ENCODE measurements at regions not wholly inside any gene's neighbourhood (a gene's known extent, or its start where the extent isn't known, plus 50 kb on each side); places are given as distances from the start of the nearest gene placed in this dataset.

- FAIRE-seq (no peak), DNase-seq (no peak), ATAC-seq (no peak)
- 81 to 84% methylated on average over 8 of the region's 8 CpGs for WGBS, 2 donors
- H3K4me3 ChIP-seq, result no peak overlapping the region
- no peak for TF ChIP-seq CTCF (IDR thresholded peaks at IDR 0.05)
- H3K27ac ChIP-seq, result no peak overlapping the region
- intact Hi-C loops (cut with DNase I), result no loop called here
- H3K36me3 ChIP-seq, result no peaks in the 10 kb centered on the region
- H3K27me3 ChIP-seq, result no peaks in the 10 kb centered on the region
- no peaks in the 10 kb centered on the region for H3K4me1 ChIP-seq
- no peaks in the 10 kb centered on the region for H3K9me3 ChIP-seq
These were observed 67.6 kb upstream of the SLC22A15 start for GRCh38 chr1:115908565-115909274.

GRCh38 chr1:115910231-115910630, 66.1 kb upstream of the SLC22A15 start:
- no peak for FAIRE-seq
- no peak overlapping the region for H3K4me3 ChIP-seq
- DNase-seq, result no peak
- no peak for TF ChIP-seq CTCF (IDR thresholded peaks at IDR 0.05)
- 92 to 97% methylated on average over 2 of the region's 2 CpGs for WGBS, 2 donors
- H3K9me3 ChIP-seq, result no peaks in the 10 kb centered on the region
- no peaks in the 10 kb centered on the region for H3K27me3 ChIP-seq
- no peak for ATAC-seq
- H3K36me3 ChIP-seq, result no peaks in the 10 kb centered on the region
- H3K27ac ChIP-seq, result no peak overlapping the region
- no peaks in the 10 kb centered on the region for H3K4me1 ChIP-seq
- intact Hi-C loops (cut with DNase I), result no loop called here

GRCh38 chr1:115911294-115911693, 65.0 kb upstream of the SLC22A15 start:
- no peak overlapping the region for H3K4me3 ChIP-seq
- no peak for FAIRE-seq
- intact Hi-C loops (cut with DNase I), result no loop called here
- no peak for DNase-seq
- H3K9me3 ChIP-seq, result no peaks in the 10 kb centered on the region
- no peaks in the 10 kb centered on the region for H3K36me3 ChIP-seq
- H3K4me1 ChIP-seq, result no peaks in the 10 kb centered on the region
- no peak for TF ChIP-seq CTCF (IDR thresholded peaks at IDR 0.05)
- WGBS, 2 donors, result 46 to 47% methylated on average over 2 of the region's 2 CpGs
- ATAC-seq, result no peak
- H3K27ac ChIP-seq, result no peak overlapping the region
- H3K27me3 ChIP-seq, result no peaks in the 10 kb centered on the region

GRCh38 chr1:115912116-115912515, 64.2 kb upstream of the SLC22A15 start:
- Histone ChIP-seq H3K4me1 (no peaks in the 10 kb centered on the region), H3K27me3 (no peaks in the 10 kb centered on the region), H3K36me3 (no peaks in the 10 kb centered on the region), H3K9me3 (no peaks in the 10 kb centered on the region), H3K4me3 (no peak overlapping the region), H3K27ac (no peak overlapping the region)
- intact Hi-C loops (cut with DNase I), result no loop called here
- ATAC-seq, result no peak
- no peak for TF ChIP-seq CTCF (IDR thresholded peaks at IDR 0.05)
- no peak for DNase-seq
- FAIRE-seq, result no peak
- 44 to 49% methylated on average over 3 of the region's 3 CpGs for WGBS, 2 donors

- ATAC-seq (no peak), DNase-seq (peak in 1 of 6 donors; percentile 3), FAIRE-seq (no peak)
- WGBS, 2 donors, result 41 to 42% methylated on average over 6 of the region's 6 CpGs
- Histone ChIP-seq H3K36me3 (no peaks in the 10 kb centered on the region), H3K4me1 (no peaks in the 10 kb centered on the region), H3K27ac (no peak overlapping the region), H3K9me3 (no peaks in the 10 kb centered on the region), H3K4me3 (no peak overlapping the region), H3K27me3 (no peaks in the 10 kb centered on the region)
- TF ChIP-seq CTCF (IDR thresholded peaks at IDR 0.05), result no peak
- intact Hi-C loops (cut with DNase I), result no loop called here
These were observed 53.5 kb upstream of the SLC22A15 start for GRCh38 chr1:115922801-115923200.
